ENCODE measurements at regions not wholly inside any gene's neighbourhood (a gene's known extent, or its start where the extent isn't known, plus 50 kb on each side); places are given as distances from the start of the nearest gene placed in this dataset.

DNA sequence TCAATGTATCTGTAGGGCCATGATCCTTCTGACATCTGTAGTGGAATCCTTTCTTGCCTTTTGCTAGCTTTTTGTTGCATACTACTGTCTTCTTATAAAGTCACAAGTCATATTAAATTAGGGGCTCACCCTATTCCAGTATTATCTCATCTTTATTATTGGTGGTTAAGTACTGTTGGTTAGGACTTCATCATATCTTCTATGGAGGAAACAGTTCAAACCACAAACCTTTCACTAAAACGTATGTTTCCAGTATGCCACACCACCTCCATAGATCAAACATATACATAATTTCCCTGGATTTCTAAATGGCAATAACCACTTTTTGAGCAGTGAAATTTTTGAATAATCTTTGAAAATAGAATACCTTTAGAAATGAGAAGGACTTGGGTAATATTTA is 62.8 kb upstream of the PCDH9 start:
- ChIA-PET POLR2A (no interaction called here), CTCF (interaction anchor here (0.6 kb wide), 1 partner anchor 1552 kb away, joined by 6 read pairs; no protein-coding TSS in a partner anchor)
- TF ChIP-seq ZNF521 (tag by site-specific recombination; IDR thresholded peaks at IDR 0.05), result no peak
- TF ChIP-seq ZNF174 (tag by site-specific recombination; IDR thresholded peaks at IDR 0.05), result no peak
- TF ChIP-seq ZNF561 (tag by site-specific recombination; IDR thresholded peaks at IDR 0.05; ENCODE audit: borderline replicate concordance), result no peak
- no peak for TF ChIP-seq KLF9 (tag by site-specific recombination; IDR thresholded peaks at IDR 0.05; ENCODE audit: low read depth)
- no peak for TF ChIP-seq ZNF610 (tag by site-specific recombination; IDR thresholded peaks at IDR 0.05; ENCODE audit: borderline replicate concordance)
- TF ChIP-seq ZIC2 (tag by site-specific recombination; IDR thresholded peaks at IDR 0.05), result no peak
- TF ChIP-seq, protein P1, sequence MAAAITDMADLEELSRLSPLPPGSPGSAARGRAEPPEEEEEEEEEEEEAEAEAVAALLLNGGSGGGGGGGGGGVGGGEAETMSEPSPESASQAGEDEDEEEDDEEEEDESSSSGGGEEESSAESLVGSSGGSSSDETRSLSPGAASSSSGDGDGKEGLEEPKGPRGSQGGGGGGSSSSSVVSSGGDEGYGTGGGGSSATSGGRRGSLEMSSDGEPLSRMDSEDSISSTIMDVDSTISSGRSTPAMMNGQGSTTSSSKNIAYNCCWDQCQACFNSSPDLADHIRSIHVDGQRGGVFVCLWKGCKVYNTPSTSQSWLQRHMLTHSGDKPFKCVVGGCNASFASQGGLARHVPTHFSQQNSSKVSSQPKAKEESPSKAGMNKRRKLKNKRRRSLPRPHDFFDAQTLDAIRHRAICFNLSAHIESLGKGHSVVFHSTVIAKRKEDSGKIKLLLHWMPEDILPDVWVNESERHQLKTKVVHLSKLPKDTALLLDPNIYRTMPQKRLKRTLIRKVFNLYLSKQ (tag by site-specific recombination; IDR thresholded peaks at IDR 0.05; ENCODE audit: borderline replicate concordance), result no peak
- no peak for TF ChIP-seq HOXC10 (CRISPR knock-in tag; IDR thresholded peaks at IDR 0.05)
- TF ChIP-seq WT1 (tag by site-specific recombination; IDR thresholded peaks at IDR 0.05), result no peak
- TF ChIP-seq ZNF266 (tag by site-specific recombination; IDR thresholded peaks at IDR 0.05; ENCODE audit: low read depth), result no peak
- TF ChIP-seq MYNN (tag by site-specific recombination; IDR thresholded peaks at IDR 0.05; ENCODE audit: borderline replicate concordance), result no peak
- TF ChIP-seq MEIS1 (CRISPR knock-in tag; IDR thresholded peaks at IDR 0.05; ENCODE audit: borderline replicate concordance), result no peak
- TF ChIP-seq ZNF654 (tag by site-specific recombination; IDR thresholded peaks at IDR 0.05; ENCODE audit: low read depth), result no peak
- no peak for TF ChIP-seq ZBTB7A (tag by site-specific recombination; IDR thresholded peaks at IDR 0.05; ENCODE audit: low read depth)
- TF ChIP-seq, protein P2, sequence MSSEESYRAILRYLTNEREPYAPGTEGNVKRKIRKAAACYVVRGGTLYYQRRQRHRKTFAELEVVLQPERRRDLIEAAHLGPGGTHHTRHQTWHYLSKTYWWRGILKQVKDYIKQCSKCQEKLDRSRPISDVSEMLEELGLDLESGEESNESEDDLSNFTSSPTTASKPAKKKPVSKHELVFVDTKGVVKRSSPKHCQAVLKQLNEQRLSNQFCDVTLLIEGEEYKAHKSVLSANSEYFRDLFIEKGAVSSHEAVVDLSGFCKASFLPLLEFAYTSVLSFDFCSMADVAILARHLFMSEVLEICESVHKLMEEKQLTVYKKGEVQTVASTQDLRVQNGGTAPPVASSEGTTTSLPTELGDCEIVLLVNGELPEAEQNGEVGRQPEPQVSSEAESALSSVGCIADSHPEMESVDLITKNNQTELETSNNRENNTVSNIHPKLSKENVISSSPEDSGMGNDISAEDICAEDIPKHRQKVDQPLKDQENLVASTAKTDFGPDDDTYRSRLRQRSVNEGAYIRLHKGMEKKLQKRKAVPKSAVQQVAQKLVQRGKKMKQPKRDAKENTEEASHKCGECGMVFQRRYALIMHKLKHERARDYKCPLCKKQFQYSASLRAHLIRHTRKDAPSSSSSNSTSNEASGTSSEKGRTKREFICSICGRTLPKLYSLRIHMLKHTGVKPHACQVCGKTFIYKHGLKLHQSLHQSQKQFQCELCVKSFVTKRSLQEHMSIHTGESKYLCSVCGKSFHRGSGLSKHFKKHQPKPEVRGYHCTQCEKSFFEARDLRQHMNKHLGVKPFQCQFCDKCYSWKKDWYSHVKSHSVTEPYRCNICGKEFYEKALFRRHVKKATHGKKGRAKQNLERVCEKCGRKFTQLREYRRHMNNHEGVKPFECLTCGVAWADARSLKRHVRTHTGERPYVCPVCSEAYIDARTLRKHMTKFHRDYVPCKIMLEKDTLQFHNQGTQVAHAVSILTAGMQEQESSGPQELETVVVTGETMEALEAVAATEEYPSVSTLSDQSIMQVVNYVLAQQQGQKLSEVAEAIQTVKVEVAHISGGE (tag by site-specific recombination; conservative IDR thresholded peaks at IDR 0.05; ENCODE audit: low read depth), result no peak
- no peak for TF ChIP-seq ZNF571 (tag by site-specific recombination; IDR thresholded peaks at IDR 0.05)
- TF ChIP-seq ZSCAN5A (tag by site-specific recombination; IDR thresholded peaks at IDR 0.05), result no peak
- no peak for TF ChIP-seq KLF1 (tag by site-specific recombination; IDR thresholded peaks at IDR 0.05)
- TF ChIP-seq ZNF423 (tag by site-specific recombination; IDR thresholded peaks at IDR 0.05), result no peak
- no peaks in the 10 kb centered on the region for H3K9me3 ChIP-seq (ENCODE audit: control insufficient read depth, insufficient read depth, low read depth, low read length)
- no peak overlapping the region for H3K4me3 ChIP-seq (ENCODE audit: low read depth, low read length)
- H3K4me1 ChIP-seq (ENCODE audit: control insufficient read depth, insufficient read depth, low read length), result no peaks in the 10 kb centered on the region
- no peak overlapping the region for H3K27ac ChIP-seq (ENCODE audit: extremely low read depth, low read depth, low read length)
- no peaks in the 10 kb centered on the region for H3K36me3 ChIP-seq (ENCODE audit: control insufficient read depth in 2 of 2, insufficient read depth in 1 of 2, low read length in 2 of 2)

GRCh38 chr13:67285611-67286010 is 55.5 kb upstream of the PCDH9 start:
- H3K9me3 ChIP-seq (ENCODE audit: control insufficient read depth, insufficient read depth, low read depth, low read length), result no peaks in the 10 kb centered on the region
- H3K4me3 ChIP-seq (ENCODE audit: low read depth, low read length), result no peak overlapping the region
- no peaks in the 10 kb centered on the region for H3K36me3 ChIP-seq (ENCODE audit: control insufficient read depth in 2 of 2, insufficient read depth in 1 of 2, low read length in 2 of 2)
- POLR2A ChIA-PET, result no interaction called here
- CTCF ChIA-PET, result interaction anchor here (0.6 kb wide), 1 partner anchor 1950 kb away, joined by 3 read pairs; no protein-coding TSS in a partner anchor
- no peak overlapping the region for H3K27ac ChIP-seq (ENCODE audit: extremely low read depth, low read depth, low read length)
- H3K4me1 ChIP-seq (ENCODE audit: control insufficient read depth, insufficient read depth, low read length), result no peaks in the 10 kb centered on the region
- TF ChIP-seq ZSCAN18 (tag by site-specific recombination; IDR thresholded peaks at IDR 0.05), result no peak
- TF ChIP-seq ZSCAN23 (tag by site-specific recombination; IDR thresholded peaks at IDR 0.05), result no peak
- no peak for TF ChIP-seq ZNF548 (tag by site-specific recombination; IDR thresholded peaks at IDR 0.05)
- no peak for TF ChIP-seq INSM2 (tag by site-specific recombination; IDR thresholded peaks at IDR 0.05)
- TF ChIP-seq BCL6B (tag by site-specific recombination; IDR thresholded peaks at IDR 0.05), result no peak
- TF ChIP-seq HOXA7 (CRISPR knock-in tag; IDR thresholded peaks at IDR 0.05; ENCODE audit: borderline replicate concordance), result no peak
- TF ChIP-seq ZNF350 (tag by site-specific recombination; IDR thresholded peaks at IDR 0.05), result no peak
